ENCODE measurements at regions not wholly inside any gene's neighbourhood (a gene's known extent, or its start where the extent isn't known, plus 50 kb on each side); places are given as distances from the start of the nearest gene placed in this dataset.

GRCh38 chr11:69893631-69894030, 74.4 kb upstream of the FGF3 start:
- H4K20me1 ChIP-seq (replicated peaks in 1 of 2; ENCODE audit: control insufficient read depth in 1 of 2, insufficient read depth in 2 of 2, low read length in 2 of 2): no peaks in the 10 kb centered on the region
- H3K4ac ChIP-seq (replicated peaks; ENCODE audit: insufficient read length, low read depth, low read length): no peak overlapping the region
- no peaks in the 10 kb centered on the region for H3K36me3 ChIP-seq (ENCODE audit: control insufficient read depth in 2 of 4, insufficient read depth in 4 of 4, low read length in 3 of 4)
- H3K27me3 ChIP-seq (replicated peaks in 1 of 4; ENCODE audit: control insufficient read depth in 3 of 4, extremely low read depth in 1 of 4, insufficient read depth in 3 of 4, low read length in 3 of 4): peaks cover 0 to 28% (median 12%) of the 10 kb centered on the region in 4 experiments; a peak in 5 of 7 replicates
- H2AK5ac ChIP-seq (ENCODE audit: low read depth, low read length): no peak overlapping the region
- peaks cover 6 to 21% (median 9%) of the 10 kb centered on the region in 4 experiments for H3K4me1 ChIP-seq (replicated peaks in 1 of 4; ENCODE audit: control insufficient read depth in 3 of 4, insufficient read depth in 4 of 4, low read length in 3 of 4)
- no peak overlapping the region for H2BK120ac ChIP-seq (replicated peaks; ENCODE audit: low read depth, low read length)
- 93% methylated on average over 10 of the region's 10 CpGs; no CpG with 5 or more reads in 1 of the 2 experiments for WGBS, 2 experiments (ENCODE audit: extremely low coverage in 1 of 2, insufficient coverage in 1 of 2, insufficient read length in 1 of 2, insufficient replicate concordance in 2 of 2, low coverage in 1 of 2, low lambda C conversion rate in 2 of 2, missing lambda C conversion rate in 1 of 2)
- H3K9ac ChIP-seq (replicated peaks in 1 of 4; ENCODE audit: extremely low read depth in 1 of 4, low read depth in 3 of 4, low read length in 3 of 4): no peak overlapping the region
- no peaks in the 10 kb centered on the region for H3K79me2 ChIP-seq (ENCODE audit: control insufficient read depth in 1 of 2, insufficient read depth in 2 of 2, low read length in 2 of 2)
- H4K5ac ChIP-seq (ENCODE audit: insufficient read length, low read depth, low read length): no peak overlapping the region
- no peak for DNase-seq (ENCODE audit: low read depth in 1 of 2, low spot score in 2 of 2)
- no peak overlapping the region for H3K56ac ChIP-seq (replicated peaks; ENCODE audit: insufficient read length, low read depth, low read length)
- H3K27ac ChIP-seq (ENCODE audit: low read depth, low read length): no peak overlapping the region
- H3K18ac ChIP-seq (ENCODE audit: extremely low read depth, low read length): no peak overlapping the region
- no peak overlapping the region for H2BK5ac ChIP-seq (ENCODE audit: low read depth, low read length)
- no peak overlapping the region for H3K4me2 ChIP-seq (ENCODE audit: insufficient read depth in 1 of 2, low read depth in 2 of 2, low read length in 2 of 2)
- no peak overlapping the region for H2AFZ ChIP-seq (ENCODE audit: low read length)
- H3K9me3 ChIP-seq (ENCODE audit: insufficient read depth in 2 of 2, low read depth in 1 of 2, low read length in 1 of 2): peaks cover 2% of the 10 kb centered on the region in 2 experiments; a peak in 2 of 4 replicates
- no peak overlapping the region for H3K14ac ChIP-seq (ENCODE audit: insufficient read length)
- H3K23me2 ChIP-seq (ENCODE audit: low read depth, low read length): no peaks in the 10 kb centered on the region
- H2BK20ac ChIP-seq (ENCODE audit: low read length): no peak overlapping the region
- no peaks in the 10 kb centered on the region for H3K79me1 ChIP-seq (ENCODE audit: low read depth, low read length)
- H4K8ac ChIP-seq (ENCODE audit: extremely low read depth, insufficient read depth, low read length): no peak overlapping the region
- H4K91ac ChIP-seq (replicated peaks; ENCODE audit: insufficient read length, low read length): no peak overlapping the region
- no peak for FAIRE-seq
- H2BK12ac ChIP-seq (ENCODE audit: low read depth, low read length): no peak overlapping the region
- POLR2A ChIA-PET (ENCODE audit: partially characterized antibody): interaction anchor here (0.6 to 1.0 kb wide), 2 partner anchors 10 to 191 kb away, joined by 3 read pairs; no protein-coding TSS in a partner anchor
- no peak overlapping the region for H3K23ac ChIP-seq (ENCODE audit: insufficient read length)
- CTCF ChIA-PET (ENCODE audit: partially characterized antibody): interaction anchor here (1.0 to 14.4 kb wide), 15 partner anchors 11 to 302 kb away, joined by 3 to 173 read pairs (median 4); no protein-coding TSS in a partner anchor
- H3K4me3 ChIP-seq (ENCODE audit: extremely low read depth in 1 of 4, insufficient read depth in 2 of 4, low read depth in 3 of 4, low read length in 4 of 4): no peak overlapping the region
- no peak overlapping the region for H2BK15ac ChIP-seq (ENCODE audit: low read length)
- TF ChIP-seq CBX8 (IDR thresholded peaks at IDR 0.05; ENCODE audit: borderline replicate concordance, low read depth, low read length) (no peak), ASH2L (IDR thresholded peaks at IDR 0.05; ENCODE audit: low read length) (no peak), PHF8 (conservative IDR thresholded peaks at IDR 0.05; ENCODE audit: low read depth, low read length) (no peak), POU5F1 (IDR thresholded peaks at IDR 0.05; ENCODE audit: low read depth, low read length) (no peak), CTCF (IDR thresholded peaks at IDR 0.05; ENCODE audit: control extremely low read depth in 1 of 3, insufficient read depth in 1 of 3, low read depth in 1 of 3, low read length in 3 of 3) (no peak)
